BE2C (cell line): ENCODE measurements at regions not wholly inside any gene's neighbourhood (a gene's known extent, or its start where the extent isn't known, plus 50 kb on each side); places are given as distances from the start of the nearest gene placed in this dataset.

Experiments
- DNase-seq: peaks from one replicate; pipeline ENCODE4 v3.0.0-alpha.2; 2020
- H3K27me3 ChIP-seq: fragments of 250-450 bp; sonication (Bioruptor Pico); 2 replicates; pipeline ENCODE4 v1.5.1; 2020; ENCODE audit warnings: mild to moderate bottlenecking
- H3K36me3 ChIP-seq: fragments of 250-450 bp; sonication (Bioruptor Pico); 2 replicates; pipeline ENCODE4 v1.5.1; 2020; ENCODE audit warnings: mild to moderate bottlenecking
- H3K4me1 ChIP-seq: fragments of 250-450 bp; sonication (Bioruptor Pico); 2 replicates; pipeline ENCODE4 v1.5.1; 2020
- H3K4me3 ChIP-seq: 2 replicates; pipeline ENCODE4 v1.5.1; 2011; ENCODE audit warnings: low read depth, low read length
- H3K9me3 ChIP-seq: fragments of 250-450 bp; sonication (Bioruptor Pico); 2 replicates; pipeline ENCODE4 v1.5.1; 2020
- CTCF ChIP-seq: IDR thresholded peaks from 2 replicates; pipeline ENCODE4 v1.5.1; 2012; ENCODE audit warnings: mild to moderate bottlenecking, low read depth, low read length

- H3K36me3 ChIP-seq = no peaks in the 10 kb centered on the region
- no peak for DNase-seq
- peaks cover 18% of the 10 kb centered on the region for H3K4me1 ChIP-seq
- H3K27me3 ChIP-seq = no peaks in the 10 kb centered on the region
- TF ChIP-seq CTCF = no peak
- no peak overlapping the region for H3K4me3 ChIP-seq
- H3K9me3 ChIP-seq = no peaks in the 10 kb centered on the region
These were observed 295.1 kb upstream of the SOX9 start for GRCh38 chr17:71825687-71826086.

DNA sequence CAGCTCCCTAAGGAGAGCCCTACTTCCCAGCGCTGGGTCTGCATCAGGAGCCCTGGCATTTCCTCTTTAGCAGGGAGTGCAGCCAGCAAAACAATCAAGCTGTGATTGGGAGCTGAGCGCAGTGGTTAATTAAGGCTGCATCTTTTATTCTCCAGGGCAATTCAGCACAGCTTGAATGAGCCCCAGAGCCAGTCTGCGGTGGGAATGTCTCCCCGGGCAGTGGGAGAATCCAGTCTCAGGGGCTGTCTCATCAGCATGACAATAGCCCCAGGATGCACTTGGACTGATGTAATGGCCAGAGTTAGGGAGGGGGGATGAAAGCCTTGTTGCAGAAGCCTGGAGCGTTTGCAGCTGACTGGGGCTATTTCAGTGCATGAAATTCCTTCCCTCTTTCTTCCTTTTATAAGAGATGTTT lies 292.6 kb upstream of the SOX9 start:
- DNase-seq = peak; percentile 78
- no peak for TF ChIP-seq CTCF
- Histone ChIP-seq H3K36me3 (no peaks in the 10 kb centered on the region), H3K9me3 (no peaks in the 10 kb centered on the region), H3K27me3 (no peaks in the 10 kb centered on the region), H3K4me1 (peaks cover 18% of the 10 kb centered on the region), H3K4me3 (peak overlapping the region; percentile 6; the same call in 1 of the 2 replicates)

DNA sequence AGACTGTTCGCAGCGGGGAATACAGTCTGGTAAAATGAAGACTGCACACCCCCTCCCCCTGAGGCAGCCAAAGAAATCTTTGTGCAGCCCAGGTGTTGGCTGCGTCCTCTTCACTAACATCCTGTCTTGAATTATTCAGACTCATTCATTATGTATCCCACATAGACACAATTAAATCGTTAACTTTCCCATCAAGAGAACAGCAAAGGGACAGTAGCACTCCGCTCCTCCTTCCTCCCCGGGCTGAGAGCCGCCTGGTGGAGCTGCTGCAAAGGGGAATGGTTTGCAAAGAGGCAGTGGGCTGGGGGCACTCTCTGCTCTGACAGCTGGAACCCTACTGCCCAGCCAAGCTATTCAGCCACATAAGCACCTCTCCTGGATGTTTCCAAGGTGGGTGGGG lies 290.0 kb upstream of the SOX9 start:
- H3K4me3 ChIP-seq = no peak overlapping the region
- peaks cover 6% of the 10 kb centered on the region for H3K4me1 ChIP-seq
- H3K36me3 ChIP-seq = no peaks in the 10 kb centered on the region
- no peak; the same call in 1 of the 2 replicates for TF ChIP-seq CTCF
- H3K9me3 ChIP-seq = no peaks in the 10 kb centered on the region
- DNase-seq = no peak
- no peaks in the 10 kb centered on the region for H3K27me3 ChIP-seq

DNA sequence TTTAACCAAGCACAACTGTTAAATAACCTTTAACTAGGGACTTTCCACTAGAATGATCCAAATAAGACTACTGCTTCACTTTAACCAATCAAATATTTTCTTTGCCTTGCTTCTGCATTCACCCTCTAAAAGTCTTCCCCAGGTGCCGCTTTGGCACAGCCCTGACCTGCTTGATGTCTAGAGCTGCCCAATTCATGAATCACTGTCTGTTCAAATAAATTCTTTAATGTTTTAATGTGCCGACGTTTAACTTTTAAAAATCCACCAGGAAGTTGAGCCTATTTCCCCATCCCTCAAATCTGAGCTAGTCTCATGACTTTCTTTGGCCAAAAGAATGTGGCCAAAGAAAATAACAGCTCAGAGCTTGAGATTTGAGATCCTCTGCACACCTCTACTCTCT lies 277.8 kb upstream of the SOX9 start:
- TF ChIP-seq CTCF = no peak
- no peaks in the 10 kb centered on the region for H3K27me3 ChIP-seq
- no peak for DNase-seq
- no peaks in the 10 kb centered on the region for H3K9me3 ChIP-seq
- no peaks in the 10 kb centered on the region for H3K36me3 ChIP-seq
- no peak overlapping the region for H3K4me3 ChIP-seq
- H3K4me1 ChIP-seq = peaks cover 6% of the 10 kb centered on the region; the same call in 1 of the 2 replicates

- Histone ChIP-seq H3K27me3 (no peaks in the 10 kb centered on the region), H3K9me3 (no peaks in the 10 kb centered on the region), H3K4me1 (peaks cover 6% of the 10 kb centered on the region; the same call in 1 of the 2 replicates), H3K4me3 (no peak overlapping the region), H3K36me3 (no peaks in the 10 kb centered on the region)
- no peak for TF ChIP-seq CTCF
- no peak for DNase-seq
These were observed 275.5 kb upstream of the SOX9 start for GRCh38 chr17:71845337-71845736.

DNA sequence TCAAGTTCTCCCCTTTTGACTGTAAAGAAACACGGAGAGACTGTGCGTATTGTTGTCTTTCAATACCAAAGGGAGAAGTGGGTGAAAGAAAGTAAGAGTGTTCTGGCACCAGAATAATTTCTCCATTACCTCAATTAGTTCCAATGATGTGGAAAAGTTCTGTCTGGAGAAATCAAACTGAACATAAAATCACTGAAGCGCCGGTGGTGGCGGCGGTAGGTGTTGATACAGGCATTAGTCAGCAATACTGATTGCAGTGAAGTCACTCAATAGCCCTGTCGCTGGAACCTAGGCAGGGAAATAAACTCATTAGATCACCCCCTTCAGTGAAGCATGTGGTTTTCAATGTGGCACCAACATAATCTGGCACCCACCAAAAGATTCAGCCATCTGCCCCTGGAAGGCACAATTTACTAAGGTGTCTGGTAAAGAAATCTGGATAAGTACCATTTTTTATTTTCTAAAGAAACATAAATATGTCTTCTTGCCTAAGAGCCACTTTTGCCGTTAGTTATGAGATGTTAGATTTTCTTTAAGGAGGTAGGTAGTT lies 274.2 kb upstream of the SOX9 start:
- Histone ChIP-seq H3K4me3 (no peak overlapping the region), H3K27me3 (no peaks in the 10 kb centered on the region), H3K4me1 (peaks cover 6% of the 10 kb centered on the region; the same call in 1 of the 2 replicates), H3K36me3 (no peaks in the 10 kb centered on the region), H3K9me3 (peaks cover 2% of the 10 kb centered on the region; the same call in 1 of the 2 replicates)
- TF ChIP-seq CTCF = no peak
- DNase-seq = no peak
